ENCODE measurements at regions not wholly inside any gene's neighbourhood (a gene's known extent, or its start where the extent isn't known, plus 50 kb on each side); places are given as distances from the start of the nearest gene placed in this dataset.

- TF ChIP-seq, protein P1, sequence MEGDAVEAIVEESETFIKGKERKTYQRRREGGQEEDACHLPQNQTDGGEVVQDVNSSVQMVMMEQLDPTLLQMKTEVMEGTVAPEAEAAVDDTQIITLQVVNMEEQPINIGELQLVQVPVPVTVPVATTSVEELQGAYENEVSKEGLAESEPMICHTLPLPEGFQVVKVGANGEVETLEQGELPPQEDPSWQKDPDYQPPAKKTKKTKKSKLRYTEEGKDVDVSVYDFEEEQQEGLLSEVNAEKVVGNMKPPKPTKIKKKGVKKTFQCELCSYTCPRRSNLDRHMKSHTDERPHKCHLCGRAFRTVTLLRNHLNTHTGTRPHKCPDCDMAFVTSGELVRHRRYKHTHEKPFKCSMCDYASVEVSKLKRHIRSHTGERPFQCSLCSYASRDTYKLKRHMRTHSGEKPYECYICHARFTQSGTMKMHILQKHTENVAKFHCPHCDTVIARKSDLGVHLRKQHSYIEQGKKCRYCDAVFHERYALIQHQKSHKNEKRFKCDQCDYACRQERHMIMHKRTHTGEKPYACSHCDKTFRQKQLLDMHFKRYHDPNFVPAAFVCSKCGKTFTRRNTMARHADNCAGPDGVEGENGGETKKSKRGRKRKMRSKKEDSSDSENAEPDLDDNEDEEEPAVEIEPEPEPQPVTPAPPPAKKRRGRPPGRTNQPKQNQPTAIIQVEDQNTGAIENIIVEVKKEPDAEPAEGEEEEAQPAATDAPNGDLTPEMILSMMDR (IDR thresholded peaks at IDR 0.05): no peak
- no peak overlapping the region for H3K27ac ChIP-seq
- no peak overlapping the region for H3K4me3 ChIP-seq
- DNase-seq (ENCODE audit: low spot score): no peak
Measured at GRCh38 chr2:15804691-15805090, 135.7 kb upstream of the MYCN start.

GRCh38 chr2:15805206-15805605, 135.1 kb upstream of the MYCN start:
- Histone ChIP-seq H3K4me3 (no peak overlapping the region), H3K27ac (no peak overlapping the region)
- DNase-seq (ENCODE audit: low spot score): no peak
- TF ChIP-seq, protein P1 (IDR thresholded peaks at IDR 0.05): no peak

- TF ChIP-seq, protein P1 (IDR thresholded peaks at IDR 0.05): no peak
- DNase-seq (ENCODE audit: low spot score): no peak
- Histone ChIP-seq H3K27ac (no peak overlapping the region), H3K4me3 (no peak overlapping the region)
Measured at GRCh38 chr2:15805772-15806171, 134.6 kb upstream of the MYCN start.

- DNase-seq (ENCODE audit: low spot score): no peak
- no peak overlapping the region for H3K4me3 ChIP-seq
- TF ChIP-seq, protein P1 (IDR thresholded peaks at IDR 0.05): no peak
- H3K27ac ChIP-seq: no peak overlapping the region
Measured at GRCh38 chr2:15806801-15807417, 133.4 kb upstream of the MYCN start.

DNA sequence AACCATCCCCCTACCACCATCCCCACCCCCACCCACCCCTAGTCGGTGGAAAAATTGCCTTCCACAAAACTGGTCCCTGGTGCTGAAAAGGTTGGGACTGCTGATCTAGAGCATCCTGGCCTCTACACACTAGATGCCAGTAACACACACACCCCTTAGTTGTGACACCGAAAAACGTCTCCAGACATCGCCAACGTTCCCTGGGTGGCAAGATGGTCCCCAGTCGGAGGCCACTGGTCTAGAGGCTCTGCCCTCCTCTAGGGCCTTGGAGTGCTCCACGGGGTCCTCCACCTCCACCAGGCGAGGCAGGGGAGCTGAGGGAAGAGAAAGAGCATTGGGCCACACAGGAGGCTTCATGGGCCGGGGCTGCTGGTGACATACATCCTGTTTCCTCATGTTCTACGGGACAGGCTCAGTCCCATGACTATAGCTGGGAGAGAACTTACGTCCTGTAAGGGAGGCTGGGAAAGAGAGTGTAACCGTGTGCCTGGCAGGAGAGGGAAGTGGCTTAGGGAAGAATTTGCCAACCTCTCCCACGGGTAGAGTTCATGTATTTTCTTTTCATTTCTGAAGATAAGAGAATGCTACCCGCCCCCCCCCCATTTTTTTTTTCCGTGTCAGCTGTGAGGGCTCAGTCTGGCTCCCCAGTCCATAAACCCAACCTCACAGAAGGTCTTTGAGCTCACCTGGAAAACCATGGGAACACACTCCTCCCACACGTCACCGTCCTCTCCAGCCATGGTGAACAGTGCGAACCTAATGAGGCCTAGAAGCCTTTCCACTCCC, 132.7 kb upstream of the MYCN start:
- Histone ChIP-seq H3K27ac (no peak overlapping the region), H3K4me3 (no peak overlapping the region)
- DNase-seq (ENCODE audit: low spot score): no peak
- TF ChIP-seq, protein P1 (IDR thresholded peaks at IDR 0.05): no peak

- TF ChIP-seq, protein P1 (IDR thresholded peaks at IDR 0.05): no peak
- no peak for DNase-seq (ENCODE audit: low spot score)
Measured at GRCh38 chr2:15808204-15808910, 132.0 kb upstream of the MYCN start.

More at GRCh38 chr2:15808204-15808910, 132.0 kb upstream of the MYCN start:
- H3K4me3 ChIP-seq: no peak overlapping the region
- H3K27ac ChIP-seq: no peak overlapping the region
